Endothelial cell of umbilical vein (primary cell): ENCODE measurements at regions not wholly inside any gene's neighbourhood (a gene's known extent, or its start where the extent isn't known, plus 50 kb on each side); places are given as distances from the start of the nearest gene placed in this dataset.

ENCODE experiments used
- EZH2 ChIP-seq: IDR thresholded peaks from 2 replicates; pipeline ENCODE4 v1.6.1; 2012; ENCODE audit warnings: borderline replicate concordance, low read depth, mild to moderate bottlenecking, moderate library complexity, low read length, inconsistent platforms; ENCODE audit not compliant: severe bottlenecking
- GATA2 ChIP-seq: IDR thresholded peaks from 2 replicates; pipeline ENCODE4 v1.7.0; 2011; ENCODE audit warnings: low read depth, mild to moderate bottlenecking, moderate library complexity, mixed read lengths, low read length; ENCODE audit not compliant: insufficient read length, insufficient read depth
- MYC ChIP-seq: IDR thresholded peaks from one replicate; pipeline ENCODE4 v1.6.1; 2011; ENCODE audit warnings: mild to moderate bottlenecking, low read depth, low read length
- POLR2A ChIP-seq: IDR thresholded peaks from 2 replicates; pipeline ENCODE4 v1.6.1; 2012; ENCODE audit warnings: low read depth, mild to moderate bottlenecking, control low read depth, low read length
- POLR2AphosphoS5 ChIP-seq: IDR thresholded peaks from 2 replicates; pipeline ENCODE4 v1.6.1; 2012; ENCODE audit warnings: low read depth, mild to moderate bottlenecking, control low read depth, low read length, moderate library complexity; ENCODE audit not compliant: insufficient read depth
- TF ChIP-seq, protein P1 (sequence below), 2 donors: IDR thresholded peaks; 1 replicate in 1 of 2; 2 replicates in 1 of 2; pipeline ENCODE4 v1.5.1; 2011; ENCODE audit warnings: low read length in 2 of 2, mild to moderate bottlenecking in 2 of 2, moderate library complexity in 2 of 2, control low read depth in 1 of 2, inconsistent platforms in 1 of 2, low read depth in 1 of 2; ENCODE audit not compliant: insufficient read depth in 1 of 2; ENCODE audit errors: extremely low read depth in 1 of 2
- TF ChIP-seq, protein P2 (sequence below): IDR thresholded peaks from 2 replicates; pipeline ENCODE4 v1.6.1; 2011; ENCODE audit not compliant: insufficient read depth, insufficient read length

DNA sequence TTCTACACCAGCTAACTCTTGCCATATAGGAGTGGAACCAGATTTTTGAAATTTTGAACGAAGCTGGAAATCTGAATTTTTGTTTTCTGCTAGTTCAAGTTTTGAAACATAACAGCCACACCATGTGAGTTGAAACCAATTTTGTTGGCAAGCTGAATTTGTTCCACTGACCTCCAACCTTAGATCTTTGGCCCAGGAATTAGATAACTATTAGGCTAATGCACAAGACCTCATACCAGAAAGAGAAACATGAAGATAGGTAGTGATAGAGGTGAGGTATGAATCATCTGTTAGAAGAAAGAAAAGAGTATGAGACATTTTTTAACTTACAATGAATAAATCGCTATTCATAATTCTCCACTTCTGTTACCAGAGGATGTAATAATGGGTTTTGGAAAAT, 76.8 kb upstream of the ACSL1 start:
- TF ChIP-seq, protein P1, sequence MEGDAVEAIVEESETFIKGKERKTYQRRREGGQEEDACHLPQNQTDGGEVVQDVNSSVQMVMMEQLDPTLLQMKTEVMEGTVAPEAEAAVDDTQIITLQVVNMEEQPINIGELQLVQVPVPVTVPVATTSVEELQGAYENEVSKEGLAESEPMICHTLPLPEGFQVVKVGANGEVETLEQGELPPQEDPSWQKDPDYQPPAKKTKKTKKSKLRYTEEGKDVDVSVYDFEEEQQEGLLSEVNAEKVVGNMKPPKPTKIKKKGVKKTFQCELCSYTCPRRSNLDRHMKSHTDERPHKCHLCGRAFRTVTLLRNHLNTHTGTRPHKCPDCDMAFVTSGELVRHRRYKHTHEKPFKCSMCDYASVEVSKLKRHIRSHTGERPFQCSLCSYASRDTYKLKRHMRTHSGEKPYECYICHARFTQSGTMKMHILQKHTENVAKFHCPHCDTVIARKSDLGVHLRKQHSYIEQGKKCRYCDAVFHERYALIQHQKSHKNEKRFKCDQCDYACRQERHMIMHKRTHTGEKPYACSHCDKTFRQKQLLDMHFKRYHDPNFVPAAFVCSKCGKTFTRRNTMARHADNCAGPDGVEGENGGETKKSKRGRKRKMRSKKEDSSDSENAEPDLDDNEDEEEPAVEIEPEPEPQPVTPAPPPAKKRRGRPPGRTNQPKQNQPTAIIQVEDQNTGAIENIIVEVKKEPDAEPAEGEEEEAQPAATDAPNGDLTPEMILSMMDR (IDR thresholded peaks at IDR 0.05; ENCODE audit: extremely low read depth in 1 of 2, insufficient read depth in 1 of 2, low read depth in 1 of 2, low read length in 2 of 2), result no peak
- TF ChIP-seq, protein P2, sequence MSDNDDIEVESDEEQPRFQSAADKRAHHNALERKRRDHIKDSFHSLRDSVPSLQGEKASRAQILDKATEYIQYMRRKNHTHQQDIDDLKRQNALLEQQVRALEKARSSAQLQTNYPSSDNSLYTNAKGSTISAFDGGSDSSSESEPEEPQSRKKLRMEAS, result no peak
- TF ChIP-seq POLR2A (no peak), EZH2 (no peak), GATA2 (no peak), POLR2AphosphoS5 (no peak), MYC (no peak)
